PFSK-1 (cell line): ENCODE measurements at regions not wholly inside any gene's neighbourhood (a gene's known extent, or its start where the extent isn't known, plus 50 kb on each side); places are given as distances from the start of the nearest gene placed in this dataset.

Experiments used
- POLR2AphosphoS5 ChIP-seq: IDR thresholded peaks from 2 replicates; pipeline ENCODE4 v1.6.1; 2012; ENCODE audit warnings: low read depth, mild to moderate bottlenecking, control low read depth, low read length, moderate library complexity
- SIN3A ChIP-seq: IDR thresholded peaks from 2 replicates; pipeline ENCODE4 v1.6.1; 2012; ENCODE audit warnings: mild to moderate bottlenecking, low read length, moderate library complexity, borderline replicate concordance; ENCODE audit not compliant: insufficient read depth
- TAF1 ChIP-seq: IDR thresholded peaks from 2 replicates; pipeline ENCODE4 v1.6.1; 2012; ENCODE audit warnings: low read length, control low read depth, borderline replicate concordance; ENCODE audit not compliant: insufficient read depth

DNA sequence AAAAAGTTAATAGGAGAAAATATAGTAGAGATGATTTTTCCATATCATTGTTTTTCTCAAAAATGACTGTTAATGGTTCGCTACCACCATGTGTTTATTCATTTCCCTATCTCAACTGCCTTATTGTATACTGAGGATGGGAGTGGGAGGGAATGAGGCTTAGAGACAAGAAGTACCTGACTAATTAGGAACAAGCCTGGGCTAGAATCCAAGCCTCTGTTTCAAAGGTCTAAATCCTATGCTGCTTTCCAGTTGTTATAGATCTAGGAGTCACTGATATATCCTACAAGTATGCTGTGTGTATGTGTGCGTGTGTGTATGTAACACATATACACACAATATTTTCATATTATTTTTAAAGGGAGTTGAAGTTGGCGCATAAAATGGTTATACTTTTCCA, 465.9 kb downstream of the EPHA4 start:
- no peak for TF ChIP-seq POLR2AphosphoS5
- no peak for TF ChIP-seq SIN3A
- no peak for TF ChIP-seq TAF1
